Liver (tissue), 8 donors: ENCODE measurements at regions not wholly inside any gene's neighbourhood (a gene's known extent, or its start where the extent isn't known, plus 50 kb on each side); places are given as distances from the start of the nearest gene placed in this dataset.

ENCODE experiments used
- DNase-seq: peaks from one replicate; pipeline ENCODE4 v3.0.0-alpha.2; 2017; ENCODE audit warnings: low spot score
- H3K27ac ChIP-seq, 2 donors: one replicate each; pipeline ENCODE4 v1.7.0; 2013; ENCODE audit warnings: inconsistent platforms in 2 of 2, low read length in 2 of 2, control low read depth in 1 of 2, low read depth in 1 of 2, mild to moderate bottlenecking in 1 of 2
- H3K27me3 ChIP-seq, 4 donors: one replicate each; pipeline versions ENCODE4 v1.6.1 to v1.7.0; 2013; ENCODE audit warnings: low read length in 3 of 4, inconsistent platforms in 1 of 4, mild to moderate bottlenecking in 1 of 4, moderate library complexity in 1 of 4; ENCODE audit not compliant: control insufficient read depth in 4 of 4, insufficient read depth in 4 of 4
- H3K36me3 ChIP-seq, 4 donors: one replicate each; pipeline versions ENCODE4 v1.6.1 to v1.7.0; 2013; ENCODE audit warnings: low read length in 3 of 4, mild to moderate bottlenecking in 3 of 4, low read depth in 1 of 4, moderate library complexity in 1 of 4; ENCODE audit not compliant: control insufficient read depth in 4 of 4, insufficient read depth in 3 of 4
- H3K4me1 ChIP-seq, 4 donors: one replicate each; pipeline versions ENCODE4 v1.6.1 to v1.7.0; 2013; ENCODE audit warnings: low read length in 3 of 4, mild to moderate bottlenecking in 3 of 4, moderate library complexity in 1 of 4; ENCODE audit not compliant: control insufficient read depth in 4 of 4, insufficient read depth in 4 of 4
- H3K4me3 ChIP-seq, 3 donors: one replicate each; pipeline versions ENCODE4 v1.6.1 to v1.7.0; 2013; ENCODE audit warnings: low read length in 3 of 3, control low read depth in 1 of 3, low read depth in 1 of 3, mild to moderate bottlenecking in 1 of 3
- H3K9ac ChIP-seq, 2 donors: one replicate each; pipeline ENCODE4 v1.7.0; 2013; ENCODE audit warnings: low read length in 2 of 2, mild to moderate bottlenecking in 2 of 2, moderate library complexity in 2 of 2, control low read depth in 1 of 2, low read depth in 1 of 2
- H3K9me3 ChIP-seq, 4 donors: one replicate each; pipeline versions ENCODE4 v1.6.1 to v1.7.0; 2013; ENCODE audit warnings: low read length in 3 of 4; ENCODE audit not compliant: control insufficient read depth in 4 of 4
- EGR1 ChIP-seq, 2 donors: IDR thresholded peaks; 2 replicates each; pipeline ENCODE4 v1.6.1; 2016 to 2018; ENCODE audit warnings: antibody characterized with exemption in 2 of 2, low read depth in 2 of 2
- GABPA ChIP-seq, 2 donors: IDR thresholded peaks in 1 of 2; conservative IDR thresholded peaks in 1 of 2; 2 replicates each; pipeline ENCODE4 v1.6.1; 2016; ENCODE audit warnings: antibody characterized with exemption in 2 of 2, mild to moderate bottlenecking in 1 of 2, moderate library complexity in 1 of 2
- HNF4A ChIP-seq, 2 donors: conservative IDR thresholded peaks; 2 replicates each; pipeline ENCODE4 v1.6.1; 2016; ENCODE audit warnings: antibody characterized with exemption in 2 of 2, mild to moderate bottlenecking in 2 of 2
- HNF4G ChIP-seq: IDR thresholded peaks from 2 replicates; pipeline ENCODE4 v1.6.1; 2016; ENCODE audit warnings: antibody characterized with exemption
- JUND ChIP-seq, 2 donors: IDR thresholded peaks; 2 replicates each; pipeline ENCODE4 v1.6.1; 2016; ENCODE audit warnings: antibody characterized with exemption in 2 of 2
- MAX ChIP-seq: IDR thresholded peaks from 2 replicates; pipeline ENCODE4 v1.6.1; 2016; ENCODE audit warnings: antibody characterized with exemption
- NR2F2 ChIP-seq: IDR thresholded peaks from 2 replicates; pipeline ENCODE4 v1.6.1; 2016; ENCODE audit warnings: antibody characterized with exemption
- RAD21 ChIP-seq, 2 donors: IDR thresholded peaks; 2 replicates each; pipeline ENCODE4 v1.6.1; 2016; ENCODE audit warnings: antibody characterized with exemption in 2 of 2, mild to moderate bottlenecking in 2 of 2
- REST ChIP-seq: IDR thresholded peaks from 2 replicates; pipeline ENCODE4 v1.6.1; 2016; ENCODE audit warnings: antibody characterized with exemption, mild to moderate bottlenecking
- RXRA ChIP-seq, 2 donors: IDR thresholded peaks; 2 replicates each; pipeline ENCODE4 v1.6.1; 2017 to 2018; ENCODE audit warnings: antibody characterized with exemption in 2 of 2, mild to moderate bottlenecking in 1 of 2
- SP1 ChIP-seq: IDR thresholded peaks from 2 replicates; pipeline ENCODE4 v1.6.1; 2018; ENCODE audit warnings: antibody characterized with exemption, mild to moderate bottlenecking
- YY1 ChIP-seq: IDR thresholded peaks from 2 replicates; pipeline ENCODE4 v1.6.1; 2016; ENCODE audit warnings: antibody characterized with exemption, mild to moderate bottlenecking
- WGBS: extraction: QIAGEN DNeasy Blood & Tissue Kit; methylation state at CpG from one replicate; pipeline ENCODE4 v1.1.7; 2013; 5-methylcytosine and 5-hydroxymethylcytosine counted together
- TF ChIP-seq, protein P1 (sequence below): IDR thresholded peaks from 2 replicates; pipeline ENCODE4 v1.6.1; 2016; ENCODE audit warnings: antibody characterized with exemption
- TF ChIP-seq, protein P2 (sequence below): IDR thresholded peaks from 2 replicates; pipeline ENCODE4 v1.6.1; 2016; ENCODE audit warnings: antibody characterized with exemption
- TF ChIP-seq, protein P3 (sequence below): fragments of 150-350 bp; IDR thresholded peaks from 2 replicates; pipeline ENCODE4 v1.5.1; 2017; ENCODE audit warnings: improper control_type of control experiment, low read depth, low read length; ENCODE audit not compliant: missing input control
- donor health status: healthy.
- donor health status: healthy.
- donor health status: healthy.
- donor health status: healthy.
- donor health status: healthy.

GRCh38 chr15:31930967-31931366, 99.3 kb upstream of the CHRNA7 start:
- DNase-seq: no peak
- Histone ChIP-seq H3K27ac (no peak overlapping the region), H3K36me3 (no peaks in the 10 kb centered on the region), H3K9ac (no peak overlapping the region), H3K4me3 (no peak overlapping the region), H3K4me1 (no peaks in the 10 kb centered on the region), H3K27me3 (peaks cover 0 to 2% (median under 1%) of the 10 kb centered on the region in 4 donors), H3K9me3 (no peaks in the 10 kb centered on the region)
- WGBS: 91% methylated on average over 4 of the region's 4 CpGs
- TF ChIP-seq, protein P1, sequence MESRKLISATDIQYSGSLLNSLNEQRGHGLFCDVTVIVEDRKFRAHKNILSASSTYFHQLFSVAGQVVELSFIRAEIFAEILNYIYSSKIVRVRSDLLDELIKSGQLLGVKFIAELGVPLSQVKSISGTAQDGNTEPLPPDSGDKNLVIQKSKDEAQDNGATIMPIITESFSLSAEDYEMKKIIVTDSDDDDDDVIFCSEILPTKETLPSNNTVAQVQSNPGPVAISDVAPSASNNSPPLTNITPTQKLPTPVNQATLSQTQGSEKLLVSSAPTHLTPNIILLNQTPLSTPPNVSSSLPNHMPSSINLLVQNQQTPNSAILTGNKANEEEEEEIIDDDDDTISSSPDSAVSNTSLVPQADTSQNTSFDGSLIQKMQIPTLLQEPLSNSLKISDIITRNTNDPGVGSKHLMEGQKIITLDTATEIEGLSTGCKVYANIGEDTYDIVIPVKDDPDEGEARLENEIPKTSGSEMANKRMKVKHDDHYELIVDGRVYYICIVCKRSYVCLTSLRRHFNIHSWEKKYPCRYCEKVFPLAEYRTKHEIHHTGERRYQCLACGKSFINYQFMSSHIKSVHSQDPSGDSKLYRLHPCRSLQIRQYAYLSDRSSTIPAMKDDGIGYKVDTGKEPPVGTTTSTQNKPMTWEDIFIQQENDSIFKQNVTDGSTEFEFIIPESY: no peak
- TF ChIP-seq RAD21 (IDR thresholded peaks at IDR 0.05) (no peak), GABPA (IDR thresholded peaks at IDR 0.05 in 1 of 2, conservative IDR thresholded peaks at IDR 0.05 in 1 of 2) (no peak), YY1 (no peak), HNF4G (no peak), RXRA (IDR thresholded peaks at IDR 0.05) (no peak)
- TF ChIP-seq, protein P2, sequence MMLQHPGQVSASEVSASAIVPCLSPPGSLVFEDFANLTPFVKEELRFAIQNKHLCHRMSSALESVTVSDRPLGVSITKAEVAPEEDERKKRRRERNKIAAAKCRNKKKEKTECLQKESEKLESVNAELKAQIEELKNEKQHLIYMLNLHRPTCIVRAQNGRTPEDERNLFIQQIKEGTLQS: no peak

- WGBS: 76% methylated on average over 5 of the region's 5 CpGs
- Histone ChIP-seq H3K27me3 (peaks cover 0 to 4% (median under 1%) of the 10 kb centered on the region in 4 donors), H3K9ac (no peak overlapping the region), H3K4me3 (no peak overlapping the region), H3K9me3 (no peaks in the 10 kb centered on the region), H3K36me3 (no peaks in the 10 kb centered on the region), H3K4me1 (no peaks in the 10 kb centered on the region), H3K27ac (no peak overlapping the region)
- no peak for TF ChIP-seq HNF4A (conservative IDR thresholded peaks at IDR 0.05)
- TF ChIP-seq REST: no peak
- no peak for TF ChIP-seq NR2F2
- no peak for DNase-seq
Measured at GRCh38 chr15:31932576-31932975, 97.7 kb upstream of the CHRNA7 start.

DNA sequence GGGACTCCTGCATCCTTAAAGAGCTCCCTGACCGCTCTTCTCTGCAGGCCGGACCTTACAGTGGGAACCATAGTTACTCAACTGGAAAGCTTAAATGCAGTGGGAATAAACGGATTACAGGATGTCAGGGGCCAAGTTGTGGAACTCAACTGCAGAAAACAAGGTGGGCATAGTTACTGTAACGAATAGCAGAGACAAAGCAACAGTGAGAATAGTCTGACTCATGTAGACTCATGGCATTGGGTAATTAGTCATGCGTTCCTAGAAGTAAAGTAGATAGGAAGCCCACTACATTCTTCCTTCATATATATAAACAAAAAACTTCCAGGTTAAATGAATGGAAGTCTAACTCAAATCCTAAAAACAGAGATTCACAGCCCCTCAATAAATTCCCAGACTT, 95.5 kb upstream of the CHRNA7 start:
- WGBS: 61% methylated on average over 5 of the region's 5 CpGs
- Histone ChIP-seq H3K4me1 (no peaks in the 10 kb centered on the region), H3K27ac (no peak overlapping the region), H3K27me3 (peaks cover 0 to 4% (median 0%) of the 10 kb centered on the region in 4 donors), H3K9ac (no peak overlapping the region), H3K4me3 (no peak overlapping the region), H3K36me3 (no peaks in the 10 kb centered on the region), H3K9me3 (no peaks in the 10 kb centered on the region)
- DNase-seq: no peak
- TF ChIP-seq, protein P3, sequence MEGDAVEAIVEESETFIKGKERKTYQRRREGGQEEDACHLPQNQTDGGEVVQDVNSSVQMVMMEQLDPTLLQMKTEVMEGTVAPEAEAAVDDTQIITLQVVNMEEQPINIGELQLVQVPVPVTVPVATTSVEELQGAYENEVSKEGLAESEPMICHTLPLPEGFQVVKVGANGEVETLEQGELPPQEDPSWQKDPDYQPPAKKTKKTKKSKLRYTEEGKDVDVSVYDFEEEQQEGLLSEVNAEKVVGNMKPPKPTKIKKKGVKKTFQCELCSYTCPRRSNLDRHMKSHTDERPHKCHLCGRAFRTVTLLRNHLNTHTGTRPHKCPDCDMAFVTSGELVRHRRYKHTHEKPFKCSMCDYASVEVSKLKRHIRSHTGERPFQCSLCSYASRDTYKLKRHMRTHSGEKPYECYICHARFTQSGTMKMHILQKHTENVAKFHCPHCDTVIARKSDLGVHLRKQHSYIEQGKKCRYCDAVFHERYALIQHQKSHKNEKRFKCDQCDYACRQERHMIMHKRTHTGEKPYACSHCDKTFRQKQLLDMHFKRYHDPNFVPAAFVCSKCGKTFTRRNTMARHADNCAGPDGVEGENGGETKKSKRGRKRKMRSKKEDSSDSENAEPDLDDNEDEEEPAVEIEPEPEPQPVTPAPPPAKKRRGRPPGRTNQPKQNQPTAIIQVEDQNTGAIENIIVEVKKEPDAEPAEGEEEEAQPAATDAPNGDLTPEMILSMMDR: no peak
- TF ChIP-seq JUND (IDR thresholded peaks at IDR 0.05) (no peak), EGR1 (IDR thresholded peaks at IDR 0.05; ENCODE audit: low read depth in 2 of 2) (no peak), YY1 (no peak), GABPA (IDR thresholded peaks at IDR 0.05 in 1 of 2, conservative IDR thresholded peaks at IDR 0.05 in 1 of 2) (no peak), HNF4A (conservative IDR thresholded peaks at IDR 0.05) (no peak), REST (no peak), MAX (no peak), SP1 (no peak)
- TF ChIP-seq, protein P2: no peak
